AG04450 (cell line): ENCODE measurements at regions not wholly inside any gene's neighbourhood (a gene's known extent, or its start where the extent isn't known, plus 50 kb on each side); places are given as distances from the start of the nearest gene placed in this dataset.

ENCODE experiments used
- CTCF ChIA-PET: fragments of 300-600, 350-600 bp; formaldehyde crosslinking; extraction: SDS; loops from one replicate; lab custom pipeline; 2022; ENCODE audit warnings: antibody characterized with exemption, inconsistent platforms; lab: Charles Lee
- POLR2A ChIA-PET: fragments of 350-600 bp; formaldehyde crosslinking; extraction: SDS; loops from one replicate; lab custom pipeline; 2021; ENCODE audit warnings: antibody characterized with exemption, inconsistent platforms; lab: Yijun Ruan, JAX
- DNase-seq: peaks from one replicate; pipeline ENCODE4 v3.0.0-alpha.2; 2011; ENCODE audit warnings: low read depth, low spot score
- H3K27ac ChIP-seq: one replicate; pipeline ENCODE4 v1.5.1; 2012; ENCODE audit warnings: low read depth, low read length, control low read depth
- H3K27me3 ChIP-seq: one replicate; pipeline ENCODE4 v1.6.0; 2012; ENCODE audit warnings: low read length; ENCODE audit not compliant: control insufficient read depth, insufficient read depth
- H3K4me3 ChIP-seq: 2 replicates; pipeline ENCODE4 v1.5.1; 2011; ENCODE audit warnings: mild to moderate bottlenecking, low read depth, low read length, control low read depth
- H3K9me3 ChIP-seq: 2 replicates; pipeline ENCODE4 v1.5.1; 2012; ENCODE audit warnings: low read length; ENCODE audit not compliant: control insufficient read depth, insufficient read depth
- TF ChIP-seq, protein P1 (sequence below): IDR thresholded peaks from 2 replicates; pipeline ENCODE4 v1.5.1; 2011; ENCODE audit warnings: low read depth, low read length, control low read depth, inconsistent platforms

DNA sequence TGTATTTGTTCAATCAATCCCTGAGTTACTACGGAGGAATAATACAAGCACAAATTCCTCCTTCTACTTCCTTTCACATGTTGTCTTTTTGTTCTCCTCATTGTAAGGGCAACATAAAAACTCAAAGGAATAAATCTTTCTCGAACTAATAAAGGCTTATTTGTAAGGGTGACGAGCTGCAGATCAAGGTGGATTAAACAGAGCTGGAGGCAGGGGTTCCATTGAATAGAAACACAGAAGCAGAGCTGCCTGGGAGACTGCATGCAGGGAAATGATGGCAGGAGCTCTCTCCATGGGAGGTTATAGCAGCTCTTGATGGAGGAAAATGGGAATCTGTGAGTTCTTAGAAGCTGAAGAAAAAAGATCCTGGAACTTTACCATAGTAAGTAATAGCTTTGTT is 160.2 kb downstream of the CYYR1 start:
- ChIA-PET CTCF (no interaction called here), POLR2A (no interaction called here)
- no peaks in the 10 kb centered on the region for H3K9me3 ChIP-seq
- no peak for DNase-seq
- no peak overlapping the region for H3K27ac ChIP-seq
- H3K27me3 ChIP-seq = no peaks in the 10 kb centered on the region
- TF ChIP-seq, protein P1, sequence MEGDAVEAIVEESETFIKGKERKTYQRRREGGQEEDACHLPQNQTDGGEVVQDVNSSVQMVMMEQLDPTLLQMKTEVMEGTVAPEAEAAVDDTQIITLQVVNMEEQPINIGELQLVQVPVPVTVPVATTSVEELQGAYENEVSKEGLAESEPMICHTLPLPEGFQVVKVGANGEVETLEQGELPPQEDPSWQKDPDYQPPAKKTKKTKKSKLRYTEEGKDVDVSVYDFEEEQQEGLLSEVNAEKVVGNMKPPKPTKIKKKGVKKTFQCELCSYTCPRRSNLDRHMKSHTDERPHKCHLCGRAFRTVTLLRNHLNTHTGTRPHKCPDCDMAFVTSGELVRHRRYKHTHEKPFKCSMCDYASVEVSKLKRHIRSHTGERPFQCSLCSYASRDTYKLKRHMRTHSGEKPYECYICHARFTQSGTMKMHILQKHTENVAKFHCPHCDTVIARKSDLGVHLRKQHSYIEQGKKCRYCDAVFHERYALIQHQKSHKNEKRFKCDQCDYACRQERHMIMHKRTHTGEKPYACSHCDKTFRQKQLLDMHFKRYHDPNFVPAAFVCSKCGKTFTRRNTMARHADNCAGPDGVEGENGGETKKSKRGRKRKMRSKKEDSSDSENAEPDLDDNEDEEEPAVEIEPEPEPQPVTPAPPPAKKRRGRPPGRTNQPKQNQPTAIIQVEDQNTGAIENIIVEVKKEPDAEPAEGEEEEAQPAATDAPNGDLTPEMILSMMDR = no peak
- H3K4me3 ChIP-seq = no peak overlapping the region

DNA sequence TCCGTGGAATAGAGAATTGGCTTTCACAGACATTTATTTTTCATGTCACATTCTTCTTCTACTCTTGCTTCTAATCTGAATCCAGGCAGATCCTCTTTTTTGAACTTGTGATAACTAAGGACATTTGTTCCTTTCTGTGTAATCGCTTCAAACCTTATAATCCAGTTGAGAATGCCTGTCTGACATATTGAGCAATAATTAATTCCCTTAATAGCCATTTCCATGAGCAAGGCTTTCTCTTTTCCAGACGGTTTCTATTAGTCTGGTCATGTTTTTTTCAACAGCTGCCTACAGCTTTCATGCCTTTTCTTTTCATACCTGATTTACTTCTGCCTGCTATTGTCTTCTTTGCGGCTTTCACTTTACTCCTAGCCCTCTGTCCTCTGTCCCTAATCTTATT is 163.4 kb downstream of the CYYR1 start:
- DNase-seq = no peak
- H3K4me3 ChIP-seq = no peak overlapping the region
- POLR2A ChIA-PET = no interaction called here

DNA sequence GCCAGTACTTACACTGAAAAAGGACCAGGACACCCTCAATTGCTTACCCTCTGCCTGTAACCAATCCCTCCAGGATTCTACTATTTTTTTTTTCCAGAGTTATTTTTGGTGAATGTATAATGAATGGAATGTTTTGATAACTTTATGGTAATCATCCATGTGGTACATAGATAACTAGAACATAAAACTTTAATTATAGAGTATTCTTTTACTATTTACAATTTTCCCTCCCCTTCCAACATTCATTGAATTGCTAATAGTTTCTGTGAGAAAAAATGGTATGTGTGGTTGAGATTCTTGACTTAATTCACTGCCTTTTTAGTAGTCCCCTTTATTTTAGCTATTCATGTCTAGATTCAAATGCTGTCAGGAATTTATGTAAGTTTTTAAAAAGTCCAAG is 164.6 kb downstream of the CYYR1 start:
- Histone ChIP-seq H3K27me3 (no peaks in the 10 kb centered on the region), H3K27ac (no peak overlapping the region), H3K9me3 (no peaks in the 10 kb centered on the region), H3K4me3 (no peak overlapping the region)
- TF ChIP-seq, protein P1 = no peak
- ChIA-PET CTCF (no interaction called here), POLR2A (no interaction called here)
- no peak for DNase-seq

More for the DNA sequence above, 163.4 kb downstream of the CYYR1 start:
- CTCF ChIA-PET = no interaction called here
- TF ChIP-seq, protein P1 = no peak
- H3K27me3 ChIP-seq = no peaks in the 10 kb centered on the region
- H3K9me3 ChIP-seq = no peaks in the 10 kb centered on the region
- no peak overlapping the region for H3K27ac ChIP-seq

DNA sequence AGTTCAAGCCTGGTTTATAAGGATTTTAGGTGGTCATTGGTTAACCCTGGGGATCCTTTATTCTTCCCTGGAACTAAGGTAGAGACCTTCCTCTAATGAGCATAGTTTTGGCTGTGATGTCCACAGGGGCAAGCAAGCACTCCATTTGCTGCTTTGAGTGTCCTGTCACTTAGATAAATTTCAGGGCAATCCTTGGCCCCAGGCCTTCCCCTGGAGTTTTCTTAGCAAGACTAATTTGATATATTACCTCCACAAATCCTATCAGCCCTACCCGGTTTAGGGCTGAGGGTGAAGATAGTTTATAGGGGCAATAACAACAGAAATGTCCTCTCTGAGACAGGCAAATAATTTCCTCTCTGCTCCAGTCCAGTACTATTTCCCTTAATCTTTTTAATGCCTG is 166.6 kb downstream of the CYYR1 start:
- H3K9me3 ChIP-seq = no peaks in the 10 kb centered on the region
- H3K27me3 ChIP-seq = no peaks in the 10 kb centered on the region
- H3K4me3 ChIP-seq = no peak overlapping the region; the same call in 1 of the 2 replicates
- H3K27ac ChIP-seq = no peak overlapping the region
- ChIA-PET POLR2A (no interaction called here), CTCF (interaction anchor here (0.5 kb wide), 1 partner anchor 35 kb away, joined by 9 read pairs; no protein-coding TSS in a partner anchor)
- TF ChIP-seq, protein P1 = no peak
- DNase-seq = no peak

DNA sequence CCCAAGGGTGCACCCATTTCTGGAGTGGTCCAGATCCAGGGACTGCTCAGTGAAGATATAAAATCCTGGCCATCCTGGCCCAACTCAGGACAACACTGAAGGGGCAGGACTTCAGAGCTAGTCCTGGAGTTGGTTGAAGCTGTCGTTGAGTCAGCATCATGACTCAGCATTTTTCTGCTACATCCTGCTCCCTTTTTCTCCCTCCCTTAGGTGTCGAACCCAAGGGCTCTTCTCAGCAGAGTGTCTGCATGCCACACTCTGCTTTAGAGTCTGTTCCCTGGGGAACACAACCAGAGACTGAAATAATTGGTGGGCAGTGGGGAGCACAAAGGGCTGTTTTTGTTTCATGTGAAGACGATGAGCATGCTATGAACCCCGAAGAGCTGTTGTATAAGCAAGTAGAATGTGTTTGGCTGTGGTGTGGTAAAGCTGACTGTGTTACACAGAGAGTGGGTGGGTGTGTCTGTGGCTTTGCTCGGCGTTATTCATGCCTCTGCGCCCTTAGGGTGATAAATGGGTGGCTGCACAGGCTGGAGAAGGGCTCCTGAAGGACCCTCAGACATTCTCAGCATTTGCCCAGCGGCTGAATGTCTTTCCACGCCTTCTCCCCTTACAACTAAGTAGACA is 167.2 kb downstream of the CYYR1 start:
- Histone ChIP-seq H3K9me3 (no peaks in the 10 kb centered on the region), H3K27me3 (no peaks in the 10 kb centered on the region), H3K27ac (peak overlapping the region; percentile 42), H3K4me3 (peak overlapping the region; percentile 37)
- TF ChIP-seq, protein P1 = no peak
- CTCF ChIA-PET = no interaction called here
- DNase-seq = peak; percentile 50
- POLR2A ChIA-PET = no interaction called here
